Subcutaneous abdominal adipose tissue (tissue), 5 donors: ENCODE measurements at regions not wholly inside any gene's neighbourhood (a gene's known extent, or its start where the extent isn't known, plus 50 kb on each side); places are given as distances from the start of the nearest gene placed in this dataset.

Source experiments
- H3K27ac ChIP-seq: one replicate; pipeline ENCODE4 v1.7.0; 2013; ENCODE audit warnings: low read depth, mild to moderate bottlenecking, inconsistent platforms, low read length, moderate library complexity
- H3K27me3 ChIP-seq, 5 donors: one replicate each; pipeline ENCODE4 v1.7.0; 2013; ENCODE audit warnings: low read length in 5 of 5, inconsistent platforms in 1 of 5; ENCODE audit not compliant: control insufficient read depth in 5 of 5, insufficient read depth in 4 of 5
- H3K36me3 ChIP-seq, 5 donors: one replicate each; pipeline ENCODE4 v1.7.0; 2013; ENCODE audit warnings: low read length in 5 of 5; ENCODE audit not compliant: control insufficient read depth in 5 of 5, insufficient read depth in 5 of 5
- H3K4me1 ChIP-seq, 5 donors: one replicate each; pipeline ENCODE4 v1.7.0; 2013; ENCODE audit warnings: low read length in 5 of 5, mild to moderate bottlenecking in 3 of 5, moderate library complexity in 1 of 5; ENCODE audit not compliant: control insufficient read depth in 5 of 5, insufficient read depth in 5 of 5
- H3K4me3 ChIP-seq, 5 donors: one replicate each; pipeline ENCODE4 v1.7.0; 2013; ENCODE audit warnings: low read length in 5 of 5, low read depth in 1 of 5
- H3K9ac ChIP-seq, 5 donors: one replicate each; pipeline ENCODE4 v1.7.0; 2013; ENCODE audit warnings: low read length in 5 of 5, mild to moderate bottlenecking in 4 of 5, moderate library complexity in 3 of 5
- H3K9me3 ChIP-seq, 5 donors: one replicate each; pipeline ENCODE4 v1.7.0; 2013; ENCODE audit warnings: low read length in 5 of 5; ENCODE audit not compliant: control insufficient read depth in 5 of 5
- donor health status: healthy.
- donor health status: healthy.
- donor health status: healthy.
- donor health status: healthy.
- donor health status: healthy.

DNA sequence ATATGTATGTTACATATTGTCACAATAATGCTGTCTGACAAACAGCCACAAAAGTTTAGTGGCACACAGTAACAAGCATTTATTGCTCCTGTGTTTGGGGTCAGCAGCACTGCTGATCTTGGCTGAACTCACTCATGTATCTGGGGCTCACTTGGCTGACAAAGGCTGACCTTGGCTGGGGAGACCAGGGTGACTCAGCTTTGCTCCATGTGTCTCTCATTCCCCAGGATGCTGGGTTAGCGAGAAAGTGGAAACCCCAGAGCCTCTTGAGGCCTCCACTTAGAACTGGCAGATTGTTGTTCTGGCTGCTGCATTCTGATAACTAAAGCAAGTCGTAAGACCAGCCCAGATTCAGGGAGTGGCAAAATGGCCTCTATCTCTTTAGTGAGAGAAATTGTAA, 217.3 kb upstream of the HABP2 start:
- Histone ChIP-seq H3K27ac (no peak overlapping the region), H3K9ac (no peak overlapping the region)

DNA sequence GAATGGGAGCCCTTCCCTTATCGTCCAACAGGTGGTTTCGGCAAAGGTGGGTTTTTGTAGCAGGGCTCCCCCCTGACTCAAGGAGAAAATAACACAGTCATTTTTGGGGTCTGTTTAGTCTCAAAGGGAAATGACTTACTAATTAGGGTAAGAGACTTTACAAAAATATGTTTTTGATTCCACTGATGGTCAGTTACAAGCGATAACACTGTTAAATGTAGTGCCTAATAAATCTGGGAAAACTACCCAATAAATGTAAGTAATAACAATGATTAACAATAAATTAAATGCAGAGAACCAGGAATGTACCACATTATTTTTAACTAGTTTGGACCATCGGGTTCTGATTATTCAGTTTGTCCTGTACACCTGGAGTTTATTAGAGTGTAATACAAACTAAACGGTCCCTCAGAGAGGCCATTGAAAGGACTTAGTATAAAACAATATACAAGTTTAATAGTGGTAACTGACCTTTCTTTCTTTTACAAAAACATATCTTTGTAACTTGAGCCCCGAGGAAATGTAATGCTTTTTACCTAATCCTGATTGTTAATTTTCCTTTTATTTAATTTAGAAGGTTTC, 216.2 kb upstream of the HABP2 start:
- Histone ChIP-seq H3K27ac (no peak overlapping the region), H3K36me3 (no peaks in the 10 kb centered on the region)

More for the DNA sequence above, 217.3 kb upstream of the HABP2 start:
- Histone ChIP-seq H3K9me3 (peaks cover 0 to 7% (median 0%) of the 10 kb centered on the region in 5 donors), H3K36me3 (no peaks in the 10 kb centered on the region), H3K27me3 (peaks cover 0 to 2% (median 0%) of the 10 kb centered on the region in 5 donors), H3K4me3 (no peak overlapping the region), H3K4me1 (peaks cover 0 to 9% (median 3%) of the 10 kb centered on the region in 5 donors)

GRCh38 chr10:113337142-113337541, 215.7 kb upstream of the HABP2 start:
- Histone ChIP-seq H3K27me3 (peaks cover 0 to 2% (median 0%) of the 10 kb centered on the region in 5 donors), H3K27ac (no peak overlapping the region), H3K36me3 (no peaks in the 10 kb centered on the region), H3K4me3 (no peak overlapping the region), H3K4me1 (peaks cover 0 to 9% (median 3%) of the 10 kb centered on the region in 5 donors), H3K9me3 (peaks cover 0 to 7% (median 0%) of the 10 kb centered on the region in 5 donors), H3K9ac (no peak overlapping the region)

More for the DNA sequence above, 216.2 kb upstream of the HABP2 start:
- peaks cover 0 to 2% (median 0%) of the 10 kb centered on the region in 5 donors for H3K27me3 ChIP-seq
- H3K9ac ChIP-seq, result no peak overlapping the region
- peaks cover 0 to 7% (median 0%) of the 10 kb centered on the region in 5 donors for H3K9me3 ChIP-seq
- peaks cover 0 to 9% (median 3%) of the 10 kb centered on the region in 5 donors for H3K4me1 ChIP-seq
- no peak overlapping the region for H3K4me3 ChIP-seq

DNA sequence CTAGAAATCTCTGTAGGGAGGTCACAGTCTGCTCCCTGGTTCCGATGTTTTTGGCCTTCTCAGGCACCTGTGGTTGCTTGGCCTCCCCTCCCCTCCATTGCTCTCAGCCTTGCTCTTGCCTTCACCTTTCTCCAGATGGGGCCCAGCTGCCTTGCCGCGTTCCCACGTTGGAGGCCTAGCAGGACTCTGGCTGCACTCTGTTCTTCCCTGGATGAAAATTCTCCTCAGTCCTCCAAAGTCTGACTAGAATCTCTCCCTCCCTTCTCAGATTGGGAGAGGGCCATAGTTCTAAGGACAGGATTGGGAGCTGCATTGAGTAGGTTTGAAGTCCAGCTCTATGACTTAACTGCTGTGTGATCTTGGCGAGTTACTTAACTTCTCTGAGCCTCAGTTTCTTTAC, 213.7 kb upstream of the HABP2 start:
- Histone ChIP-seq H3K9ac (no peak overlapping the region), H3K9me3 (peaks cover 0 to 6% (median 0%) of the 10 kb centered on the region in 5 donors), H3K27me3 (peaks cover 0 to 2% (median 0%) of the 10 kb centered on the region in 5 donors), H3K36me3 (no peaks in the 10 kb centered on the region), H3K4me3 (no peak overlapping the region), H3K27ac (no peak overlapping the region), H3K4me1 (peaks cover 0 to 9% (median 3%) of the 10 kb centered on the region in 5 donors)

DNA sequence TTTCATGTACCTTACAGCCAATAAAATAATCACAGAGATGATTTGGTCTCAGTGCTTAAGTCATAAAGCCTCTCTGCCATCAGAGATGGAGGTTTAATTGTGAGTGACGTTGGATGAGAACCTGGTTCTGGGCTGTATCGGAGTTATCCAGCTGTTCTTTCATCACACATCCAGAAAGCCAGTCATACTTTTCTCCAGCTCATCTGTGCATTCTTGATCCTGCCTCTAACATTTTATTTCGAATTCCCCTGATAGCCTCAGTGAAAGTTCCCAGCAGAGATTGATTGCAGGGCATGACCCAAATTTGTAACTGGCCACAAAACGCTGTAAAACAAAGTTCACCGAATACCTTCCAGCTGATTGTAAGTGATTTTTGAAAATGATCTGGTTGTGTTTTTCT, 212.6 kb upstream of the HABP2 start:
- H3K36me3 ChIP-seq, result no peaks in the 10 kb centered on the region
- H3K4me3 ChIP-seq, result no peak overlapping the region
- H3K9me3 ChIP-seq, result no peaks in the 10 kb centered on the region
- peaks cover 0 to 9% (median 3%) of the 10 kb centered on the region in 5 donors for H3K4me1 ChIP-seq
- H3K27me3 ChIP-seq, result peaks cover 0 to 2% (median 0%) of the 10 kb centered on the region in 5 donors
- H3K9ac ChIP-seq, result no peak overlapping the region
- no peak overlapping the region for H3K27ac ChIP-seq

DNA sequence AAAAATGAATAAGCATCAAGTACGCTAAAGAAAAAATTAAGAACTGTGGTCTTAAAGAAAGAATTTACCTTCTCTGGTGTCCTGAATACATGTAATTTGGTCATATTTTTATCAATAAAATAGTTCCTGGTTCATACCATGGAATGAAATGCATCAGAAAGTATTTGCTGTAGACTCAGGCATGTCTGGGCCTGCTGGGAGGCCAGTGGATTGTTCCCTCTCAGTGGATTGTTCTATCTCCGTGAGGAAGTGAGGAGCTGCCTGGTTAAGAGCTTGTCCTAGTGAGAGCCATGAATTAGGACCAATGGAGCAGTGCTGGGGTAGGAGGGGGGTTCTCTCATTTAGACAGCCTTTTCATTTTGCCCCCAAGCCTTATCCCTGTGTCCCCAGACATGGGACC, 211.7 kb upstream of the HABP2 start:
- no peaks in the 10 kb centered on the region for H3K9me3 ChIP-seq
- no peaks in the 10 kb centered on the region for H3K36me3 ChIP-seq
- H3K9ac ChIP-seq, result no peak overlapping the region
- H3K27me3 ChIP-seq, result peaks cover 0 to 2% (median 0%) of the 10 kb centered on the region in 5 donors
- peaks cover 0 to 9% (median 3%) of the 10 kb centered on the region in 5 donors for H3K4me1 ChIP-seq
- no peak overlapping the region for H3K27ac ChIP-seq
- H3K4me3 ChIP-seq, result no peak overlapping the region

DNA sequence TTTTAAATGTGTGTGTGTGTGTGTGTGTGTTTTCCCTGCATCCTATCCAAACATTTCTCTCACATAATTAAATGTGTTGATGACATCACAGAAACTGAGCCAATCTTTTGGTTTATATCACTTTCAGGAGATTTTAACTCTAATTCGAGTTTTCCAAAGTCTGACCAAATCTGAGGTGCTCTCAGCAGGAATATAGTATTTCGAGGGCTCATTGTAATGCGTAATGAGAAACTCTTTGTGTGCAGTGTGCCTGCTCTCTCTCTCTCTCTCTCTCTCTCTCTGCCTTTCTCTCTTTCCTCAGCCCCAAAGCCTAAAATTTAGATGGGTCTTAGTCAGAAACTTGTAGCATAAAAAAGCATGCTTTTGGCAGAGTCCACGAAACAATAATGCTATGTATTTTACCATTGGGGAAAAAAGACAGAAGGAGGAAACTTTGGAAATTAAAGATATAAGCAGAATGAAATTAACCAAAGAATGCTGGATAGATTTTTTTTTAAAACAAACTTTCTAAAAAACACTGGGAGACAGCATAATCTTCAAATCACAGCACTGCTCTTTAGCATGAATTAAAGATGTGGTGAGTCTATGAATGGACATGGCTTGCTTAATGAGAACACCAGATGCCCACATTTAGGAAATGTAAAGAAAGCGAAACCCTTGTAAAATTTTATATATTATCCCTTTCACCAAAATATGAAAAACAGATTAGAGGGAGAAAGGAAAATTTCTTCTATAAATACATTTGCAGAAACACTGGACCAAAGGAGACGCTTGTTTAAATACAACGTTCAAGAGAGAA, 206.8 kb upstream of the HABP2 start:
- no peak overlapping the region for H3K9ac ChIP-seq
- no peaks in the 10 kb centered on the region for H3K27me3 ChIP-seq
- no peak overlapping the region for H3K27ac ChIP-seq
- peaks cover 4 to 18% (median 11%) of the 10 kb centered on the region in 5 donors for H3K4me1 ChIP-seq
- H3K36me3 ChIP-seq, result no peaks in the 10 kb centered on the region
- no peaks in the 10 kb centered on the region for H3K9me3 ChIP-seq
- no peak overlapping the region for H3K4me3 ChIP-seq

DNA sequence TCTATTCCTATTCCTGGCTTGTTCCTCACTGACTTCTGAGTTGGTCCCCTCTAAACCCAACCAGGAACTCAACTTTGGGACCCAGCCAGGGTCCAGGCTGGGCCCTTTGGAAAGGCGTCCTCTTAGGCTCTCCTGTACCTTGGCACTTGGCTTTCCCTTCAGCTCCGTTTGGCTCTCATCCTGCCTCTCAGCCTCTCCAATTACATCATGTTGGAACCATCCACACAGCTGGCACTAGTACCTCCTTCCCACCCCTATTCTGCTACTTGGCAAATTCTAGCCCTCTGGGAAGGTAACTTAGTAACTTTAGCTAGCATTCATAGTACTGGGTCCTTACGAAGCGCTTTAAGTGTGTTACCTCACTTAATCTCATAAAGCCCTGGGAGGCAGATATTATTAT, 205.3 kb upstream of the HABP2 start:
- no peaks in the 10 kb centered on the region for H3K36me3 ChIP-seq
- no peaks in the 10 kb centered on the region for H3K27me3 ChIP-seq
- no peak overlapping the region for H3K27ac ChIP-seq
- peaks cover 4 to 18% (median 11%) of the 10 kb centered on the region in 5 donors for H3K4me1 ChIP-seq
- no peak overlapping the region for H3K9ac ChIP-seq
- H3K4me3 ChIP-seq, result no peak overlapping the region
- H3K9me3 ChIP-seq, result no peaks in the 10 kb centered on the region

- Histone ChIP-seq H3K9ac (no peak overlapping the region), H3K4me1 (peaks cover 4 to 18% (median 11%) of the 10 kb centered on the region in 5 donors), H3K27me3 (no peaks in the 10 kb centered on the region), H3K27ac (no peak overlapping the region), H3K9me3 (no peaks in the 10 kb centered on the region), H3K4me3 (no peak overlapping the region), H3K36me3 (no peaks in the 10 kb centered on the region)
Measured at GRCh38 chr10:113348694-113349093, 204.2 kb upstream of the HABP2 start.
